WTC11 (cell line): ENCODE measurements at regions not wholly inside any gene's neighbourhood (a gene's known extent, or its start where the extent isn't known, plus 50 kb on each side); places are given as distances from the start of the nearest gene placed in this dataset.

ENCODE experiments used
- ATAC-seq: fragments of 200-7000 bp; cut with Tn5 transposase; 2 replicates; pipeline ENCODE4 v1.10.0; 2021; ENCODE audit warnings: mild to moderate bottlenecking, moderate library complexity
- CTCF ChIA-PET: fragments of 300-600 bp; sonication (Branson Sonifier 250); formaldehyde crosslinking; loops from one replicate; lab custom pipeline; 2021; ENCODE audit warnings: antibody characterized with exemption; lab: Charles Lee
- POLR2A ChIA-PET: fragments of 350-600 bp; sonication (Branson Sonifier 250); formaldehyde crosslinking; loops from one replicate; lab custom pipeline; 2021; ENCODE audit warnings: antibody characterized with exemption; lab: Charles Lee
- DNase-seq: peaks from one replicate; pipeline ENCODE4 v3.0.0; 2021; ENCODE audit warnings: low spot score
- H3K27ac Mint-ChIP-seq: 2 replicates; pipeline ENCODE4 v1.8.0; 2021; ENCODE audit warnings: mixed read lengths
- H3K27me3 Mint-ChIP-seq: 2 replicates; pipeline ENCODE4 v1.8.0; 2021; ENCODE audit warnings: low read depth, mild to moderate bottlenecking, moderate library complexity, mixed read lengths
- H3K36me3 Mint-ChIP-seq: 2 replicates; pipeline ENCODE4 v1.8.0; 2021; ENCODE audit warnings: mixed read lengths
- H3K4me1 Mint-ChIP-seq: 2 replicates; pipeline ENCODE4 v1.8.0; 2022; ENCODE audit warnings: mixed read lengths
- H3K4me3 Mint-ChIP-seq: 2 replicates; pipeline ENCODE4 v1.8.0; 2021; ENCODE audit warnings: mild to moderate bottlenecking, moderate library complexity, mixed read lengths
- H3K9me3 Mint-ChIP-seq: 2 replicates; pipeline ENCODE4 v1.8.0; 2021; ENCODE audit warnings: mixed read lengths
- ATF2 ChIP-seq: sonication (generic); formaldehyde crosslinking; IDR thresholded peaks from 2 replicates; pipeline ENCODE4 v1.8.1; 2022; ENCODE audit warnings: low read depth, missing genetic modification reagents, borderline replicate concordance
- ELF4 ChIP-seq: sonication (generic); formaldehyde crosslinking; IDR thresholded peaks from 2 replicates; pipeline ENCODE4 v1.8.1; 2022; ENCODE audit warnings: low read depth, mild to moderate bottlenecking, moderate library complexity, missing genetic modification reagents
- ESRRA ChIP-seq: sonication (generic); formaldehyde crosslinking; IDR thresholded peaks from 2 replicates; pipeline ENCODE4 v1.8.1; 2022; ENCODE audit warnings: mild to moderate bottlenecking, missing genetic modification reagents, borderline replicate concordance
- FOXK1 ChIP-seq: sonication (generic); formaldehyde crosslinking; IDR thresholded peaks from 2 replicates; pipeline ENCODE4 v1.8.0; 2022; ENCODE audit warnings: mild to moderate bottlenecking, moderate library complexity, missing genetic modification reagents
- MYBL2 ChIP-seq: sonication (generic); formaldehyde crosslinking; IDR thresholded peaks from 2 replicates; pipeline ENCODE4 v1.8.1; 2023; ENCODE audit warnings: mild to moderate bottlenecking, moderate library complexity, missing genetic modification reagents
- PRDM15 ChIP-seq: sonication (generic); formaldehyde crosslinking; IDR thresholded peaks from 2 replicates; pipeline ENCODE4 v1.8.0; 2022; ENCODE audit warnings: missing genetic modification reagents
- PREB ChIP-seq: sonication (generic); formaldehyde crosslinking; IDR thresholded peaks from 2 replicates; pipeline ENCODE4 v1.8.1; 2022; ENCODE audit warnings: mild to moderate bottlenecking, missing genetic modification reagents, moderate library complexity, borderline replicate concordance
- TEAD1 ChIP-seq: sonication (generic); formaldehyde crosslinking; IDR thresholded peaks from 2 replicates; pipeline ENCODE4 v1.8.0; 2022; ENCODE audit warnings: mild to moderate bottlenecking, missing genetic modification reagents
- ZBTB43 ChIP-seq: sonication (generic); formaldehyde crosslinking; IDR thresholded peaks from 2 replicates; pipeline ENCODE4 v1.8.1; 2023; ENCODE audit warnings: mild to moderate bottlenecking, missing genetic modification reagents
- ZNF232 ChIP-seq: sonication (generic); formaldehyde crosslinking; IDR thresholded peaks from 2 replicates; pipeline ENCODE4 v1.8.0; 2022; ENCODE audit warnings: mild to moderate bottlenecking, missing genetic modification reagents
- ZNF263 ChIP-seq: sonication (generic); formaldehyde crosslinking; IDR thresholded peaks from 2 replicates; pipeline ENCODE4 v1.8.1; 2022; ENCODE audit warnings: low read depth, mild to moderate bottlenecking, moderate library complexity, missing genetic modification reagents
- ZNF281 ChIP-seq: sonication (generic); formaldehyde crosslinking; IDR thresholded peaks from 2 replicates; pipeline ENCODE4 v1.8.0; 2023; ENCODE audit warnings: mild to moderate bottlenecking, missing genetic modification reagents
- ZNF396 ChIP-seq: fragments of 250-450 bp; sonication (Bioruptor Pico); IDR thresholded peaks from 2 replicates; pipeline ENCODE4 v1.8.0; 2021; ENCODE audit warnings: mild to moderate bottlenecking, moderate library complexity, borderline replicate concordance

GRCh38 chr3:174505266-174505665 lies 353.9 kb upstream of the NAALADL2 start:
- ATAC-seq = no peak
- Mint-ChIP-seq H3K4me3 (no peak overlapping the region), H3K27ac (no peak overlapping the region; the same call in 1 of the 2 replicates), H3K4me1 (peaks cover 5% of the 10 kb centered on the region), H3K9me3 (no peaks in the 10 kb centered on the region), H3K36me3 (no peaks in the 10 kb centered on the region), H3K27me3 (no peaks in the 10 kb centered on the region)
- DNase-seq = no peak
- TF ChIP-seq ZBTB43 = no peak
- TF ChIP-seq ZNF396 (CRISPR knock-in tag) = no peak
- TF ChIP-seq ZNF281 = no peak
- no peak for TF ChIP-seq ZNF232
- no peak for TF ChIP-seq ELF4 (CRISPR knock-in tag)
- no peak for TF ChIP-seq ZNF263 (CRISPR knock-in tag)
- no peak for TF ChIP-seq ESRRA (CRISPR knock-in tag)
- TF ChIP-seq PREB (CRISPR knock-in tag) = no peak
- POLR2A ChIA-PET = no interaction called here
- CTCF ChIA-PET = no interaction called here

- Mint-ChIP-seq H3K36me3 (no peaks in the 10 kb centered on the region; the same call in 1 of the 2 replicates), H3K27ac (no peak overlapping the region), H3K9me3 (peaks cover 14% of the 10 kb centered on the region), H3K27me3 (no peaks in the 10 kb centered on the region), H3K4me3 (no peak overlapping the region), H3K4me1 (no peaks in the 10 kb centered on the region; the same call in 1 of the 2 replicates)
- ChIA-PET POLR2A (no interaction called here), CTCF (no interaction called here)
- no peak for TF ChIP-seq ATF2 (CRISPR knock-in tag)
- TF ChIP-seq MYBL2 (CRISPR knock-in tag) = no peak
- no peak for TF ChIP-seq TEAD1 (CRISPR knock-in tag)
- no peak for TF ChIP-seq FOXK1 (CRISPR knock-in tag)
- TF ChIP-seq PRDM15 (CRISPR knock-in tag) = no peak
- no peak for DNase-seq
- no peak for ATAC-seq
Observed at GRCh38 chr3:174524203-174524602, 334.9 kb upstream of the NAALADL2 start.
